Fibroblast of gingiva (primary cell): ENCODE measurements at regions not wholly inside any gene's neighbourhood (a gene's known extent, or its start where the extent isn't known, plus 50 kb on each side); places are given as distances from the start of the nearest gene placed in this dataset.

Experiments used
- DNase-seq: peaks from one replicate; pipeline ENCODE4 v3.0.0-alpha.2; 2011; ENCODE audit warnings: low read depth

- no peak for DNase-seq
Measured at GRCh38 chr18:24530630-24531111, 70.2 kb downstream of the HRH4 start.

GRCh38 chr18:24534271-24534670 is 73.8 kb downstream of the HRH4 start:
- no peak for DNase-seq

GRCh38 chr18:24534737-24535136 is 74.3 kb downstream of the HRH4 start:
- no peak for DNase-seq

- no peak for DNase-seq
Measured at GRCh38 chr18:24535527-24536295, 75.3 kb downstream of the HRH4 start.

GRCh38 chr18:24536326-24536725 is 75.9 kb downstream of the HRH4 start:
- no peak for DNase-seq

GRCh38 chr18:24536834-24537233 is 76.4 kb downstream of the HRH4 start:
- no peak for DNase-seq

- no peak for DNase-seq
Measured at GRCh38 chr18:24538414-24539264, 78.2 kb downstream of the HRH4 start.

GRCh38 chr18:24539866-24540617 is 79.6 kb downstream of the HRH4 start:
- DNase-seq = no peak

GRCh38 chr18:24540896-24541295 is 80.5 kb downstream of the HRH4 start:
- no peak for DNase-seq

- no peak for DNase-seq
Measured at GRCh38 chr18:24543086-24543794, 82.8 kb downstream of the HRH4 start.

GRCh38 chr18:24543795-24544498 is 83.5 kb downstream of the HRH4 start:
- DNase-seq = no peak

GRCh38 chr18:24544949-24545348 is 84.5 kb downstream of the HRH4 start:
- no peak for DNase-seq

- DNase-seq = no peak
Measured at GRCh38 chr18:24545651-24546050, 85.2 kb downstream of the HRH4 start.

- DNase-seq = no peak
Measured at GRCh38 chr18:24546307-24546706, 85.9 kb downstream of the HRH4 start.

- DNase-seq = no peak
Measured at GRCh38 chr18:24548583-24548982, 88.1 kb downstream of the HRH4 start.

- DNase-seq = no peak
Measured at GRCh38 chr18:24552218-24552617, 91.8 kb downstream of the HRH4 start.

GRCh38 chr18:24553571-24554285 is 93.3 kb downstream of the HRH4 start:
- DNase-seq = no peak

GRCh38 chr18:24558403-24558802 is 98.0 kb downstream of the HRH4 start:
- DNase-seq = no peak

GRCh38 chr18:24559526-24559925 is 99.1 kb downstream of the HRH4 start:
- DNase-seq = no peak

- no peak for DNase-seq
Measured at GRCh38 chr18:24560511-24560981, 100.1 kb downstream of the HRH4 start.
